HUDEP-2 (cell line): ENCODE measurements at regions not wholly inside any gene's neighbourhood (a gene's known extent, or its start where the extent isn't known, plus 50 kb on each side); places are given as distances from the start of the nearest gene placed in this dataset.
"Not testable (repeated sequence)": the region's sequence is repeated elsewhere in the genome, so short reads cannot be mapped to it uniquely, and the experiment has no call there.

Source experiments
- DNase-seq, 76 experiments: peaks; one replicate each; lab custom pipeline; 2025; ENCODE audit not compliant: unreplicated experiment in 76 of 76; lab: John Stamatoyannopoulos, UW

- DNase-seq = no peak
Measured at GRCh38 chr21:14688412-14688811, 142.3 kb upstream of the SAMSN1 start.

DNA sequence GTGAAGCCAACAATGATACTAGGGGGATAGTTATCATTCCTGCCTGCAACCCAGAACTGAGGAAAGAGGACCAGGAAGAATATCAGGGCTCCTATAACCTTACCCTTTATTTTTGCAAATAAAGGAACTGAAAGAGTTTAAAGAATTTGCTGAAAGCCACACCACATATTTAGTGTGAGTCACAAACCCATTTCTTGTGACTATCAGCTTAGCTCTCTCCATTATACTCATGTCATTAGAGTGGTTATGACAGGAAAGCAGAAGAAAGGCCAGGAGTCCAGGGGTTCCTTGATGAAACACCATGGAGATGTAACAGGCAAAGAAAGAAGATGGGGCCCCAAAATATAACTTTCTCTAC, 141.1 kb upstream of the SAMSN1 start:
- no peak for DNase-seq

GRCh38 chr21:14686466-14687267, 140.6 kb upstream of the SAMSN1 start:
- no peak for DNase-seq

DNA sequence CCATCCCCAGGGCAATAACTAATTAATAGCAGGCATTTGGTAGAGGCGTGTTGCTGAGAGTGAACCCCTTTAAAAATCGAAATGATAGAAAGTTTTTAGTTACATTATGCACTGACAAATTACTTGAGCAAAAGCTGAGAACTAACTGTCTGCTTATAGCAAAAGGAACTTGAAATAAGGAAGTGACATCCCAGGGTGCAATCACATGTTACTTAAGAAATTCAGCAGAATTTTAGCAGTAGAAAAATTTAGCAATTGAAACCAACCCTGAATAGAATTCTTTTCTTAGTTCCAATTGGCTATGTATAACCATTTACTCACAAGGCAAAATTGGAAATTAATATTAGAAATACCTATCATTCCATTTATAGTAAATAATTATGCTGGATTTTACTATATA, 139.5 kb upstream of the SAMSN1 start:
- no peak for DNase-seq

- DNase-seq = no peak
Measured at GRCh38 chr21:14684071-14684470, 138.0 kb upstream of the SAMSN1 start.

DNA sequence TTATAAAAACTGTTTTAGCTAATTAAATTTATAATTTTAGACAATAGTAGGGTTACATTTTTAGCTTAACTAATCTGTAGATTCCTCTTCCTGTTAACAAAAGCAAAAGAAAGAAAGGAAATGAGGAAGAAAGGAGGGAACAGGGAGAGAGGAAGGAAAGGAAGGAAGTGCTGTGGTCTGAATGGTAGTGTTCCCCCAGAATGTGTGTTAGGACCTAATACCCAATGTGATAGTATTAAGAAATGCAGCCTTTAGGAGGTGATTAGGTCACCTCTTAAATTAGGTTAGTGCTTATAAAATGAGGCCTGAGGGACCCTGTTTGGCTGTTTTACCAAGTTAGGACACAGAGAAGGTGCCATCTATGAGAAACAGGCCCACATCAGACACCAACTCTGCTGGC, 136.9 kb upstream of the SAMSN1 start:
- DNase-seq = no peak

GRCh38 chr21:14678973-14679574, 133.0 kb upstream of the SAMSN1 start:
- no peak for DNase-seq

- peak in 3 of 76 experiments; percentile 13 to 52 (median 22) for DNase-seq
Measured at GRCh38 chr21:14677639-14678179, 131.6 kb upstream of the SAMSN1 start.

GRCh38 chr21:14677013-14677412, 130.9 kb upstream of the SAMSN1 start:
- DNase-seq = no peak

- peak in 7 of 76 experiments; percentile 14 to 52 (median 41) for DNase-seq
Measured at GRCh38 chr21:14675774-14676530, 129.8 kb upstream of the SAMSN1 start.

DNA sequence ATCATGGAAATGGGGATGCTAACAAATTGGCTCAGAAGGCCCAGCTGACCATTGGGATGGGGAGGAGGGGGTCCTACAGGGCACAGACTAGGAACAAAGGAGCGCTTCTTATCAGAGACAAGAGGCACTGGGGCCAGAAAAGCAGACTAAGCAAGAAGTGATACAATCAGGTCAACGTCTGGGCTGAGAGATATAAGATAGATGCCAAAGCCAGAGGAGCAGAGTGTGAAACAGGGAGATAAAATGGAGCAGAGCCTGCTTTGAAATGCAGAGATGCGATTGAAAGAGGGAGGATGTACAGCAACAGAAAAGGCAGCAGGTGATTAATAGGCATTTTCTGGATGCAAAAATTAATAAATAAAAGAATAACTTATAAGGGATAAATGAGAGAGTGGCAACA, 127.5 kb upstream of the SAMSN1 start:
- peak in 54 of 76 experiments; percentile 4 to 88 (median 54) for DNase-seq

DNA sequence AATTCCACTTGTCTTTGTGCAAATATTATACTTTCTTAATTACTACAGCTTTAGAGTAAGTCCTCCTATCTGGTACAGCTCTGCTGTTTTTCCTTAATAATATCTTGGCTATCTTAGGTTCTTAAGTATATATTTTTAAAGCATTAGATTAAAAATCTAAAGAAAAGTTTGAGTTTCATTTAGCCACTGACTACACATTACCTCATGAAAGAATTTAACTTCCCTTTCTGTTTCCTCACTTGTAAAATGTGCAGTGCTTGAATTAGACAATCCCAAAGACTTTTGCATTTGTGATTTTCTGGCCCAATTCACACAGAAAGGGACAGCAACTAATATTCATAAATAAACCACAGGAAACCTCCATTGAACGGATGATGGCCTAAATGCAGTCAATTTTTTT, 126.4 kb upstream of the SAMSN1 start:
- no peak for DNase-seq

- no peak for DNase-seq
Measured at GRCh38 chr21:14670409-14670808, 124.3 kb upstream of the SAMSN1 start.

GRCh38 chr21:14669092-14669491, 123.0 kb upstream of the SAMSN1 start:
- not testable (repeated sequence) for DNase-seq

DNA sequence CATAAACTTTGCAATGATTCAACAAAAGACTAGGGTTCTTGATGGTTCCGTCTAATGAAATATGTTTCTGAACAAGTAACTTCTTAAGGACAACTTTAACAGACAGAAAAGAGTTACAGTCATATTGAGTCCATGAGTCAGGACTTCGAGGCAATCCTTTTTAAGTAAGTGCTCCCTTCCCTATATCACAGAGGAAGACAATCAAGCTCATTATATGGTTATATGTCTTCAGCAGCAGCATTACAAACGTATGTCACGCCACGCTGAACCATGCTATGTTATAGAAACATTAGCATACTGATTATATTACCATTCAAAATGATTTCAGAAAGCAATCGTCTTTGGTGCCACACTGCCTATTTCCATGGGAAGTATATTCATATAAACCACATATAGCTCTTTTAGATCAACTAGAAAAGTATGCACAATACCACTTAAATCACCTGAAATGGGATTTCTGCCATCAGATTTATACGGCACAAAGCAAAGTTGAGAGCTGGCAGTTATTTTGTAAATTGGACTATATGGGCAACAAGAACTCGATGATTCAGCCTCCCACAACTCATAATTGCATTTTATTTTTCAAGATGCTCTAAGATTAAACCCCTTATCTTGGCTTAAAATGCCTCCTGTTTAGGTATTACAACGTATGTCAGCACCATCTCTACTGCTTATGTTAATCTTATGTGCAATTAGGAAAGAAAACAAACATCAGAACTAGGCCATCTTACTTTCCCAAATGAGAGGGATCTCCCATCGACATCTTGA, 111.3 kb upstream of the SAMSN1 start:
- DNase-seq = peak in 1 of 76 experiments; percentile 23

GRCh38 chr21:14646893-14647292, 100.8 kb upstream of the SAMSN1 start:
- DNase-seq = no peak

DNA sequence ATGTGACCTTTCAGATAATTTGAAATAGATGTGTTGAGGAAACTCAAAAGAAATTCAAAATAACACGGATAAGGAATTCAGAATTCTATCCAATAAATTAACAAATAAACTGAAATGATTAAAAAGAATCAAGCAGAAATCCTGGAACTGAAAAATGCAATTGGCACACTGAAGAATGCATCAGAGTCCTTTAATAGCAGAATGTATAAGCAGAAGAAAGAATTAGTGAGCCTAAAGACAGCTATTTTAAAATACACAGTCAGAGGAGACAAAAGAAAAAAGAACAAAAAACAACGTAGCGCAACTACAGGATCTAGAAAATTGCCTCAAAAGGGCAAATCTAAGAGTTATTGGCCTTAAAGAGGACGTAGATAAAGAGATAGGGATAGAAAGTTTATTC, 99.6 kb upstream of the SAMSN1 start:
- DNase-seq = no peak

- no peak for DNase-seq
Measured at GRCh38 chr21:14632359-14632758, 86.2 kb upstream of the SAMSN1 start.

DNA sequence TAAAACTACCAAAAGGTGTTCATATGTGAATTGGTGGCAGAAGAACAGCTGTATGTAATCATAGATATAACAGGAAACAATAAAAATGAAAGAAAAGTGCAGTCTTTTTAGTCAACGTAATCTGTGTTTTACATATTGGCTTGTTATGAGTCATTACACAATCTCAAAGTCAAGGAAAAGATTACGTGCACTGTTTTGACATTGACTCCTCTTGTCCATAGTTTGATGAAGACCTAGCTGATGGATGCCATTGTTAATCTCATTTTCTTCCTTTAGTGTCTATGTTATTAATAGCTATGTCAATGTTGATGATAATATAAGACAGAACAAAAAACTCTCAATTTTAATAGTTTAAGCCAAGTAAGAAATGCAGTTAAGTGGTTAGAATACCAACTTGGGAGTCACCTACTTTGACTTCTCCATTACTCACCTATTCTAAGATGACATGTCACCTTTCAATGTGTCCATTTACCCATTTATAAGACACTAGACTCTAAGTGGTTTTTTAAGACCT, 84.5 kb upstream of the SAMSN1 start:
- peak in 6 of 76 experiments; percentile 9 to 25 (median 18) for DNase-seq

GRCh38 chr21:14629461-14629860, 83.3 kb upstream of the SAMSN1 start:
- DNase-seq = no peak
